ENCODE measurements at regions not wholly inside any gene's neighbourhood (a gene's known extent, or its start where the extent isn't known, plus 50 kb on each side); places are given as distances from the start of the nearest gene placed in this dataset.

GRCh38 chr16:6615636-6616035 lies 717.0 kb upstream of the RBFOX1 start:
- intact Hi-C loops (cut with micrococcal nuclease) = no loop called here

- intact Hi-C loops (cut with micrococcal nuclease) = no loop called here
Observed at GRCh38 chr16:6611535-6611934, 721.1 kb upstream of the RBFOX1 start.

GRCh38 chr16:6605490-6605889 lies 727.2 kb upstream of the RBFOX1 start:
- intact Hi-C loops (cut with micrococcal nuclease) = no loop called here

- intact Hi-C loops (cut with micrococcal nuclease) = no loop called here
Observed at GRCh38 chr16:6603780-6604325, 728.8 kb upstream of the RBFOX1 start.

GRCh38 chr16:6602405-6602804 lies 730.2 kb upstream of the RBFOX1 start:
- intact Hi-C loops (cut with micrococcal nuclease) = no loop called here

- intact Hi-C loops (cut with micrococcal nuclease) = no loop called here
Observed at GRCh38 chr16:6600167-6600566, 732.5 kb upstream of the RBFOX1 start.

GRCh38 chr16:6593799-6594198 lies 738.8 kb upstream of the RBFOX1 start:
- intact Hi-C loops (cut with micrococcal nuclease) = no loop called here

- intact Hi-C loops (cut with micrococcal nuclease) = no loop called here
Observed at GRCh38 chr16:6576606-6577005, 756.0 kb upstream of the RBFOX1 start.

GRCh38 chr16:6576113-6576512 lies 756.5 kb upstream of the RBFOX1 start:
- intact Hi-C loops (cut with micrococcal nuclease) = no loop called here

GRCh38 chr16:6574146-6574545 lies 758.5 kb upstream of the RBFOX1 start:
- intact Hi-C loops (cut with micrococcal nuclease) = no loop called here

GRCh38 chr16:6573577-6573976 lies 759.1 kb upstream of the RBFOX1 start:
- intact Hi-C loops (cut with micrococcal nuclease) = no loop called here

GRCh38 chr16:6571044-6571443 lies 761.6 kb upstream of the RBFOX1 start:
- intact Hi-C loops (cut with micrococcal nuclease) = no loop called here

- intact Hi-C loops (cut with micrococcal nuclease) = no loop called here
Observed at GRCh38 chr16:6570530-6570929, 762.1 kb upstream of the RBFOX1 start.

GRCh38 chr16:6562986-6563385 lies 769.7 kb upstream of the RBFOX1 start:
- intact Hi-C loops (cut with micrococcal nuclease) = no loop called here

GRCh38 chr16:6560306-6561100 lies 772.1 kb upstream of the RBFOX1 start:
- intact Hi-C loops (cut with micrococcal nuclease) = no loop called here

- intact Hi-C loops (cut with micrococcal nuclease) = no loop called here
Observed at GRCh38 chr16:6558661-6559060, 774.0 kb upstream of the RBFOX1 start.

- intact Hi-C loops (cut with micrococcal nuclease) = no loop called here
Observed at GRCh38 chr16:6558126-6558525, 774.5 kb upstream of the RBFOX1 start.

- intact Hi-C loops (cut with micrococcal nuclease) = no loop called here
Observed at GRCh38 chr16:6557353-6558023, 775.2 kb upstream of the RBFOX1 start.

GRCh38 chr16:6549415-6549814 lies 783.2 kb upstream of the RBFOX1 start:
- intact Hi-C loops (cut with micrococcal nuclease) = loop anchor here (2.0 kb wide), 1 partner anchor 15 kb away; no protein-coding TSS in a partner anchor

- intact Hi-C loops (cut with micrococcal nuclease) = loop anchor here (2.0 kb wide), 1 partner anchor 14 kb away; no protein-coding TSS in a partner anchor
Observed at GRCh38 chr16:6548507-6548906, 784.1 kb upstream of the RBFOX1 start.

- intact Hi-C loops (cut with micrococcal nuclease) = no loop called here
Observed at GRCh38 chr16:6547131-6547530, 785.5 kb upstream of the RBFOX1 start.

GRCh38 chr16:6545329-6545728 lies 787.3 kb upstream of the RBFOX1 start:
- intact Hi-C loops (cut with micrococcal nuclease) = no loop called here

GRCh38 chr16:6541267-6541666 lies 791.4 kb upstream of the RBFOX1 start:
- intact Hi-C loops (cut with micrococcal nuclease) = no loop called here

All from T-helper 1 cell treated with Interleukin-12 subunit alpha and Interleukin-12 subunit beta and Interleukin-4 antibody, amounts not matched to agents 30 ng/mL and 1 ng/mL, for 36 hours (primary cell).